K562 (cell line): ENCODE measurements at regions not wholly inside any gene's neighbourhood (a gene's known extent, or its start where the extent isn't known, plus 50 kb on each side); places are given as distances from the start of the nearest gene placed in this dataset.

Source experiments
- ATAC-seq: fragments of 200-7000 bp; cut with Tn5 transposase; 3 replicates; pipeline ENCODE4 v1.9.1; 2020; ENCODE audit warnings: moderate library complexity
- BruUV-seq: library from RNA; stranded (reverse); fragments of 400-500 nt; replicated peaks from 2 replicates; lab custom pipeline; 2021; lab: Mats Ljungman, UMichigan
- CTCF ChIA-PET: fragments of 300-600 bp; formaldehyde crosslinking; extraction: SDS; loops from one replicate; lab custom pipeline; 2021; ENCODE audit warnings: low intra/inter-chr PET ratio; lab: Yijun Ruan, JAX
- POLR2A ChIA-PET: fragments of 300-600, 350-650 bp; sonication (Branson Sonifier 250); formaldehyde crosslinking; extraction: SDS; loops from one replicate; lab custom pipeline; 2021; ENCODE audit warnings: antibody characterized with exemption, inconsistent platforms; lab: Yijun Ruan, JAX
- DNase-seq, 4 experiments: peaks; one replicate each; pipeline versions ENCODE4 v3.0.0 to v3.0.0-alpha.2; 2011 to 2018; ENCODE audit warnings: low spot score in 3 of 4, mixed read lengths in 3 of 4; ENCODE audit errors: extremely low read depth in 1 of 4
- FAIRE-seq: peaks from 2 replicates; lab custom pipeline; 2011; peaks lifted over from hg19 to GRCh38; lab: Jason Lieb, UNC
- H2AFZ ChIP-seq: 2 replicates; pipeline ENCODE4 v1.6.0; 2011; ENCODE audit warnings: low read depth, low read length, control low read depth, inconsistent platforms
- H3K27ac ChIP-seq: fragments of 200-600 bp; 3 replicates; pipeline ENCODE4 v1.8.0; 2011; ENCODE audit warnings: low read depth, mild to moderate bottlenecking, control low read depth, inconsistent platforms, low read length, moderate library complexity, mixed read lengths; ENCODE audit errors: extremely low read depth
- H3K27me3 ChIP-seq, 2 experiments: fragments of 300-600 bp in 1 of 2; 2 replicates in 1 of 2; 3 replicates in 1 of 2; pipeline versions ENCODE4 v1.6.0 to v1.8.0; 2011; ENCODE audit warnings: inconsistent platforms in 2 of 2, low read length in 2 of 2, mild to moderate bottlenecking in 1 of 2, mixed read lengths in 1 of 2, moderate library complexity in 1 of 2; ENCODE audit not compliant: control insufficient read depth in 2 of 2, insufficient read depth in 2 of 2
- H3K36me3 ChIP-seq: fragments of 300-600 bp; 3 replicates; pipeline ENCODE4 v1.8.0; 2011; ENCODE audit warnings: mild to moderate bottlenecking, low read length, inconsistent platforms; ENCODE audit not compliant: control insufficient read depth, insufficient read depth
- H3K4me1 ChIP-seq, 2 experiments: fragments of 200-600 bp in 1 of 2; replicated peaks in 1 of 2; 2 replicates in 1 of 2; 3 replicates in 1 of 2; pipeline versions ENCODE4 v1.5.1 to v1.8.0; 2011; ENCODE audit warnings: inconsistent platforms in 2 of 2, low read length in 2 of 2, mild to moderate bottlenecking in 1 of 2, mixed read lengths in 1 of 2, moderate library complexity in 1 of 2; ENCODE audit not compliant: control insufficient read depth in 2 of 2, insufficient read depth in 2 of 2
- H3K4me2 ChIP-seq: 2 replicates; pipeline ENCODE4 v1.6.1; 2011; ENCODE audit warnings: low read length, control low read depth, inconsistent platforms, mixed read lengths; ENCODE audit not compliant: insufficient read depth
- H3K4me3 ChIP-seq: fragments of 200-600 bp; sonication (generic), shearing (Covaris generic); 2 replicates; pipeline ENCODE4 v1.5.1; 2016; ENCODE audit warnings: control low read depth, inconsistent platforms
- H3K79me2 ChIP-seq: fragments of 200-600 bp; 3 replicates; pipeline ENCODE4 v1.8.0; 2011; ENCODE audit warnings: low read length, inconsistent platforms; ENCODE audit not compliant: control insufficient read depth, insufficient read depth
- H3K9ac ChIP-seq, 2 experiments: 2 replicates each; pipeline versions ENCODE4 v1.6.0 to v1.6.1; 2011; ENCODE audit warnings: low read depth in 2 of 2, low read length in 2 of 2, control low read depth in 1 of 2, inconsistent platforms in 1 of 2, mild to moderate bottlenecking in 1 of 2, mixed read lengths in 1 of 2; ENCODE audit not compliant: insufficient read depth in 1 of 2
- H3K9me1 ChIP-seq: one replicate; pipeline ENCODE4 v1.6.0; 2011; ENCODE audit warnings: inconsistent platforms, mild to moderate bottlenecking, low read length, moderate library complexity; ENCODE audit not compliant: control insufficient read depth, insufficient read depth
- H3K9me3 ChIP-seq: replicated peaks from 2 replicates; pipeline ENCODE4 v1.5.1; 2011; ENCODE audit warnings: low read depth, low read length, inconsistent platforms; ENCODE audit not compliant: control insufficient read depth, insufficient read depth
- H4K20me1 ChIP-seq: replicated peaks from 2 replicates; pipeline ENCODE4 v1.6.1; 2011; ENCODE audit warnings: low read length, inconsistent platforms, mixed read lengths; ENCODE audit not compliant: control insufficient read depth, insufficient read depth
- CAMTA2 ChIP-seq: fragments of 250-450 bp; sonication (Bioruptor Pico); conservative IDR thresholded peaks from 2 replicates; pipeline ENCODE4 v1.5.1; 2022
- DMBX1 ChIP-seq: fragments of 250-450 bp; sonication (Bioruptor Pico); IDR thresholded peaks from 2 replicates; pipeline ENCODE4 v1.8.0; 2022; ENCODE audit warnings: inconsistent platforms, mild to moderate bottlenecking, moderate library complexity, borderline replicate concordance
- GTF2E2 ChIP-seq: fragments of 200-800 bp; sonication (Bioruptor generic); IDR thresholded peaks from 2 replicates; pipeline ENCODE4 v1.6.1; 2016; ENCODE audit warnings: missing genetic modification characterization, missing compliant biosample characterization
- KDM5B ChIP-seq: fragments of 200-600 bp; sonication (generic); IDR thresholded peaks from 2 replicates; pipeline ENCODE4 v1.6.1; 2012; ENCODE audit warnings: low read depth, mild to moderate bottlenecking, moderate library complexity, low read length, control low read depth, inconsistent platforms; ENCODE audit not compliant: insufficient replicate concordance
- MCM5 ChIP-seq: fragments of 450-650 bp; IDR thresholded peaks from 2 replicates; pipeline ENCODE4 v1.6.1; 2016; ENCODE audit warnings: low read depth
- MTA1 ChIP-seq: fragments of 450-650 bp; IDR thresholded peaks from 2 replicates; pipeline ENCODE4 v1.6.1; 2017; ENCODE audit warnings: borderline replicate concordance
- POLR3G ChIP-seq: IDR thresholded peaks from 2 replicates; pipeline ENCODE4 v1.6.1; 2011; ENCODE audit not compliant: insufficient read length, insufficient replicate concordance; ENCODE audit errors: extremely low read depth
- RBBP5 ChIP-seq: fragments of 200-600 bp; sonication (generic); IDR thresholded peaks from 2 replicates; pipeline ENCODE4 v1.6.1; 2012; ENCODE audit warnings: borderline replicate concordance, mild to moderate bottlenecking, low read length, control low read depth, inconsistent platforms; ENCODE audit not compliant: insufficient read depth, poor library complexity, severe bottlenecking
- SP1 ChIP-seq: sonication (generic); formaldehyde crosslinking; IDR thresholded peaks from 2 replicates; pipeline ENCODE4 v1.8.1; 2022; ENCODE audit warnings: mild to moderate bottlenecking, missing genetic modification reagents
- SPI1 ChIP-seq: IDR thresholded peaks from 2 replicates; pipeline ENCODE4 v1.6.1; 2011; ENCODE audit warnings: low read depth, low read length, control low read depth, borderline replicate concordance
- TCFL5 ChIP-seq: fragments of 250-450 bp; sonication (Bioruptor Pico); conservative IDR thresholded peaks from 2 replicates; pipeline ENCODE4 v1.6.1; 2021; ENCODE audit warnings: mild to moderate bottlenecking, moderate library complexity, matching md5 sums
- ZNF354B ChIP-seq: fragments of 250-450 bp; sonication (Bioruptor Pico); IDR thresholded peaks from 2 replicates; pipeline ENCODE4 v1.4.0; 2020
- ZNF76 ChIP-seq: fragments of 250-450 bp; sonication (Bioruptor Pico); IDR thresholded peaks from 2 replicates; pipeline ENCODE4 v1.4.0; 2020; ENCODE audit warnings: mild to moderate bottlenecking, moderate library complexity, borderline replicate concordance
- WGBS: fragments of 100-300 bp; shearing (Covaris generic); methylation state at CpG from one replicate; pipeline ENCODE4 v1.1.6; 2016; ENCODE audit warnings: low coverage, mixed read lengths; ENCODE audit not compliant: insufficient coverage; ENCODE audit errors: missing lambda C conversion rate; 5-methylcytosine and 5-hydroxymethylcytosine counted together
- in situ Hi-C: fragments of 300-500 bp; cut with MboI; formaldehyde crosslinking; loops from 4 replicates; pipeline ENCODE4 v1.15.0; 2018; ENCODE audit warnings: inconsistent platforms, mixed read lengths
- intact Hi-C: fragments of 100-400 bp; cut with micrococcal nuclease; formaldehyde crosslinking; loops from 2 replicates; pipeline ENCODE4 v1.14.2; 2022
- TF ChIP-seq, protein P1 (sequence below): fragments of 250-450 bp; sonication (Bioruptor Pico); IDR thresholded peaks from 2 replicates; pipeline ENCODE4 v1.8.0; 2021; ENCODE audit warnings: mild to moderate bottlenecking, moderate library complexity
- TF ChIP-seq, protein P2 (sequence below), 2 experiments: IDR thresholded peaks; 2 replicates each; pipeline ENCODE4 v1.6.1; 2012; ENCODE audit warnings: improper control_type of control experiment in 2 of 2, low read depth in 2 of 2, low read length in 2 of 2, borderline replicate concordance in 1 of 2

DNA sequence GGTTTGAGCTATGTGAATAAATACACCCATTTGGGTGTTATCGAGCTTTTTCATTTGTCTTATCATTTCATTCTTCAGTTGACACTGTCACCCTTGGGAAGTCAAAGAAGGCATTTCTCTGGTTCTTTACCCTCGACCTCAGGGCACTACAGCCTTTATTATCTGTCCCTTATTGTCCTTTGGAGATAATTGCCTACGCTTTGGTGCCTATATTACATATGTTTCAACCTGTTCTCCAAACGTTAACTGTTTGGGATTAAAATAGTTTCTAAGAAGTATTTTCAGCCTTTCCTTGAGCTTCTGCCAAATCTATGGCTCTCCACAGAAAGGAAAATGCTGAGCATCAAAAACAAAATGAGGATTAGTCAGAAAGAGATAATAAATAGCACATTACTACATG is 395.4 kb upstream of the ADAMTS9 start:
- no peak for DNase-seq
- H3K79me2 ChIP-seq = no peaks in the 10 kb centered on the region
- no peaks in the 10 kb centered on the region for H3K9me3 ChIP-seq
- H3K9me1 ChIP-seq = no peaks in the 10 kb centered on the region
- no TSS peak for BruUV-seq
- in situ Hi-C loops = no loop called here
- no peaks in the 10 kb centered on the region; a peak in 1 of 5 replicates for H3K4me1 ChIP-seq
- ChIA-PET POLR2A (interaction anchor here (1.6 kb wide), 1 partner anchor 10 kb away, joined by 5 read pairs; no protein-coding TSS in a partner anchor), CTCF (no interaction called here)
- no peaks in the 10 kb centered on the region for H3K36me3 ChIP-seq
- no peak for FAIRE-seq
- intact Hi-C loops = no loop called here
- H3K27me3 ChIP-seq = no peaks in the 10 kb centered on the region
- 2% methylated on average over 4 of the region's 4 CpGs for WGBS
- no peak overlapping the region for H3K9ac ChIP-seq
- H4K20me1 ChIP-seq = no peaks in the 10 kb centered on the region
- no peak overlapping the region for H3K4me3 ChIP-seq
- no peak overlapping the region for H3K4me2 ChIP-seq
- no peak for TF ChIP-seq MTA1
- TF ChIP-seq, protein P1, sequence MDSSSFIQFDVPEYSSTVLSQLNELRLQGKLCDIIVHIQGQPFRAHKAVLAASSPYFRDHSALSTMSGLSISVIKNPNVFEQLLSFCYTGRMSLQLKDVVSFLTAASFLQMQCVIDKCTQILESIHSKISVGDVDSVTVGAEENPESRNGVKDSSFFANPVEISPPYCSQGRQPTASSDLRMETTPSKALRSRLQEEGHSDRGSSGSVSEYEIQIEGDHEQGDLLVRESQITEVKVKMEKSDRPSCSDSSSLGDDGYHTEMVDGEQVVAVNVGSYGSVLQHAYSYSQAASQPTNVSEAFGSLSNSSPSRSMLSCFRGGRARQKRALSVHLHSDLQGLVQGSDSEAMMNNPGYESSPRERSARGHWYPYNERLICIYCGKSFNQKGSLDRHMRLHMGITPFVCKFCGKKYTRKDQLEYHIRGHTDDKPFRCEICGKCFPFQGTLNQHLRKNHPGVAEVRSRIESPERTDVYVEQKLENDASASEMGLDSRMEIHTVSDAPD = no peak
- TF ChIP-seq SPI1 = no peak
- no peak for TF ChIP-seq CAMTA2 (CRISPR knock-in tag)
- no peak for TF ChIP-seq DMBX1 (CRISPR knock-in tag)
- TF ChIP-seq TCFL5 (CRISPR knock-in tag) = no peak
- no peak for TF ChIP-seq GTF2E2 (tag)
- no peak for TF ChIP-seq ZNF354B (CRISPR knock-in tag)
- TF ChIP-seq KDM5B = no peak
- no peak for TF ChIP-seq POLR3G
- TF ChIP-seq, protein P2, sequence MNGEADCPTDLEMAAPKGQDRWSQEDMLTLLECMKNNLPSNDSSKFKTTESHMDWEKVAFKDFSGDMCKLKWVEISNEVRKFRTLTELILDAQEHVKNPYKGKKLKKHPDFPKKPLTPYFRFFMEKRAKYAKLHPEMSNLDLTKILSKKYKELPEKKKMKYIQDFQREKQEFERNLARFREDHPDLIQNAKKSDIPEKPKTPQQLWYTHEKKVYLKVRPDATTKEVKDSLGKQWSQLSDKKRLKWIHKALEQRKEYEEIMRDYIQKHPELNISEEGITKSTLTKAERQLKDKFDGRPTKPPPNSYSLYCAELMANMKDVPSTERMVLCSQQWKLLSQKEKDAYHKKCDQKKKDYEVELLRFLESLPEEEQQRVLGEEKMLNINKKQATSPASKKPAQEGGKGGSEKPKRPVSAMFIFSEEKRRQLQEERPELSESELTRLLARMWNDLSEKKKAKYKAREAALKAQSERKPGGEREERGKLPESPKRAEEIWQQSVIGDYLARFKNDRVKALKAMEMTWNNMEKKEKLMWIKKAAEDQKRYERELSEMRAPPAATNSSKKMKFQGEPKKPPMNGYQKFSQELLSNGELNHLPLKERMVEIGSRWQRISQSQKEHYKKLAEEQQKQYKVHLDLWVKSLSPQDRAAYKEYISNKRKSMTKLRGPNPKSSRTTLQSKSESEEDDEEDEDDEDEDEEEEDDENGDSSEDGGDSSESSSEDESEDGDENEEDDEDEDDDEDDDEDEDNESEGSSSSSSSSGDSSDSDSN (IDR thresholded peaks at IDR 0.05; ENCODE audit: borderline replicate concordance in 1 of 2, low read depth in 2 of 2, low read length in 2 of 2) = no peak
- TF ChIP-seq RBBP5 = no peak
- no peak for TF ChIP-seq ZNF76
- no peak for TF ChIP-seq SP1 (CRISPR knock-in tag)
- TF ChIP-seq MCM5 = no peak
- ATAC-seq = no peak
- no peak overlapping the region for H2AFZ ChIP-seq
- no peak overlapping the region for H3K27ac ChIP-seq
